ENCODE measurements at regions not wholly inside any gene's neighbourhood (a gene's known extent, or its start where the extent isn't known, plus 50 kb on each side); places are given as distances from the start of the nearest gene placed in this dataset.
"Not testable (repeated sequence)": the region's sequence is repeated elsewhere in the genome, so short reads cannot be mapped to it uniquely, and the experiment has no call there.

DNA sequence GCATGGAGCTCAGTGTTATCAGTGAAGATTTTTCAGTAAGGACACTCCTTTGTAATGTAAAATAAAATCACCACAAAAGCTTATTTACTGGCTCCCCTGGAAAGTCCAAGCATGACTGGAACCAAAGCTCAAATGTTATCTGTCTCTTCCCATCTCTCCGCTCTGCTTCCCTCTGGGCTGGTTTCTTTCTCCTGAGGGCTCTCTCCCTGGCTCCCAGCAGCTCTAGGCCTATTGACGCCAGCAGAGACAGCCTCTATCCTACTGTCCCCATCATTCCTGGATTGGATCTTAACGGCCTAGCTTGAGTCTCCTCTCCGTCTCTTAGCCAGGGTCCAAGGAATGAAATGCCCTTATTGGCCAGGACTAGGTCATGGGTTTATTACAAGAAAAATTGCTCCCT lies 86.1 kb downstream of the TMEM167A start:
- TF ChIP-seq, protein P1, sequence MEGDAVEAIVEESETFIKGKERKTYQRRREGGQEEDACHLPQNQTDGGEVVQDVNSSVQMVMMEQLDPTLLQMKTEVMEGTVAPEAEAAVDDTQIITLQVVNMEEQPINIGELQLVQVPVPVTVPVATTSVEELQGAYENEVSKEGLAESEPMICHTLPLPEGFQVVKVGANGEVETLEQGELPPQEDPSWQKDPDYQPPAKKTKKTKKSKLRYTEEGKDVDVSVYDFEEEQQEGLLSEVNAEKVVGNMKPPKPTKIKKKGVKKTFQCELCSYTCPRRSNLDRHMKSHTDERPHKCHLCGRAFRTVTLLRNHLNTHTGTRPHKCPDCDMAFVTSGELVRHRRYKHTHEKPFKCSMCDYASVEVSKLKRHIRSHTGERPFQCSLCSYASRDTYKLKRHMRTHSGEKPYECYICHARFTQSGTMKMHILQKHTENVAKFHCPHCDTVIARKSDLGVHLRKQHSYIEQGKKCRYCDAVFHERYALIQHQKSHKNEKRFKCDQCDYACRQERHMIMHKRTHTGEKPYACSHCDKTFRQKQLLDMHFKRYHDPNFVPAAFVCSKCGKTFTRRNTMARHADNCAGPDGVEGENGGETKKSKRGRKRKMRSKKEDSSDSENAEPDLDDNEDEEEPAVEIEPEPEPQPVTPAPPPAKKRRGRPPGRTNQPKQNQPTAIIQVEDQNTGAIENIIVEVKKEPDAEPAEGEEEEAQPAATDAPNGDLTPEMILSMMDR (IDR thresholded peaks at IDR 0.05; ENCODE audit: insufficient read depth, low read depth, low read length), result no peak
- no peak overlapping the region for H3K4me3 ChIP-seq (ENCODE audit: low read depth, low read length)
- no peak for DNase-seq (ENCODE audit: low read depth)

DNA sequence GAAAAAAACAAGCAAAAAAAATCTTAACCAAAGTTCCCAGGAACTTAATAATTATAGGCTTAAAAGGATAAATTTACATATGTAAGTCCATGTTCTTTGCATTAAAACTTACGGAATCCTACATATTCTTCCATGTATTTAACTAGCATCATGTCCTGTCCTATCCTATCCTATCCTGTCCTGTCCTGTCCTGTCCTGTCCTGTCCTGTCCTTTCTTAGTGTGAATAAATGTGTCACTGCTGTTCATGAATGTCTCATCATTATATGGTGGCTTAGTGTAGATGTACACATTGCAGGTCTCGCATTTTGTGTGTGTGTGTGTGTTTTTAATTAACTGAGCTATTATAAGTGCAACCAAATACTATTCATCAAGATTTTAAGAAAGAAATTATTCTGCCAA lies 90.0 kb downstream of the TMEM167A start:
- H3K4me3 ChIP-seq (ENCODE audit: low read depth, low read length), result no peak overlapping the region
- no peak for DNase-seq (ENCODE audit: low read depth)
- TF ChIP-seq, protein P1 (IDR thresholded peaks at IDR 0.05; ENCODE audit: insufficient read depth, low read depth, low read length), result no peak

- H3K4me3 ChIP-seq (ENCODE audit: low read depth, low read length), result no peak overlapping the region
- DNase-seq (ENCODE audit: low read depth), result no peak
- TF ChIP-seq, protein P1 (IDR thresholded peaks at IDR 0.05; ENCODE audit: insufficient read depth, low read depth, low read length), result no peak
Observed at GRCh38 chr5:82986404-82986803, 90.8 kb downstream of the TMEM167A start.

- DNase-seq (ENCODE audit: low read depth), result no peak
- TF ChIP-seq, protein P1 (IDR thresholded peaks at IDR 0.05; ENCODE audit: insufficient read depth, low read depth, low read length), result no peak
Observed at GRCh38 chr5:82985763-82986162, 91.4 kb downstream of the TMEM167A start.

GRCh38 chr5:82984786-82985735 lies 92.1 kb downstream of the TMEM167A start:
- no peak for DNase-seq (ENCODE audit: low read depth)
- H3K4me3 ChIP-seq (ENCODE audit: low read depth, low read length), result no peak overlapping the region

More at GRCh38 chr5:82985763-82986162, 91.4 kb downstream of the TMEM167A start:
- H3K4me3 ChIP-seq (ENCODE audit: low read depth, low read length), result no peak overlapping the region

GRCh38 chr5:82982846-82983245 lies 94.3 kb downstream of the TMEM167A start:
- TF ChIP-seq, protein P1 (IDR thresholded peaks at IDR 0.05; ENCODE audit: insufficient read depth, low read depth, low read length), result no peak
- H3K4me3 ChIP-seq (ENCODE audit: low read depth, low read length), result no peak overlapping the region
- DNase-seq (ENCODE audit: low read depth), result no peak

More at GRCh38 chr5:82984786-82985735, 92.1 kb downstream of the TMEM167A start:
- TF ChIP-seq, protein P1 (IDR thresholded peaks at IDR 0.05; ENCODE audit: insufficient read depth, low read depth, low read length), result no peak

DNA sequence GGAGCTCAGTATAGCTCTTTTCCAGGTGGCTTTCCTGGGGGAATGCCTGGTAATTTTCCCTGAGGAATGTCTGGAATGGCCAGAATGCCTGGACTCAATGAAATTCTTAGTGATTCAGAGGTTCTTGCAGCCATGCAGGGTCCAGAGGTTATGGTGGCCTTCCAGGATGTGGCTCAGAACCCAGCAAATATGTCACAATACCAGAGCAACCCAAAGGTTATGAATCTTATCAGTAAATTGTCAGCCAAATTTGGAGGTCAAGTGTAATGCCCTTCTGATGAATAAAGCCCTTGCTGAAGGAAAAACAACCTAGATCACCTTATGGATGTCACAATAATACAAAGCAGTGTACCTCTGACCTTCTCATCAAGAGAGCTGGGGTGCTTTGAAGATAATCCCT lies 100.3 kb downstream of the TMEM167A start:
- H3K4me3 ChIP-seq (ENCODE audit: low read depth, low read length); DNase-seq (ENCODE audit: low read depth): not testable (repeated sequence)
